ENCODE measurements at regions not wholly inside any gene's neighbourhood (a gene's known extent, or its start where the extent isn't known, plus 50 kb on each side); places are given as distances from the start of the nearest gene placed in this dataset.

- no peaks in the 10 kb centered on the region for H3K36me3 ChIP-seq (ENCODE audit: control insufficient read depth in 1 of 2, insufficient read depth in 2 of 2, low read length in 2 of 2)
- no peak overlapping the region for H3K9ac ChIP-seq (ENCODE audit: low read depth in 1 of 2, low read length in 2 of 2)
- H3K9me3 ChIP-seq (ENCODE audit: control insufficient read depth in 1 of 2, low read length in 2 of 2), result no peaks in the 10 kb centered on the region
- H3K4me3 ChIP-seq (ENCODE audit: low read depth in 1 of 2, low read length in 2 of 2), result no peak overlapping the region
- H3K4me1 ChIP-seq (ENCODE audit: control insufficient read depth in 1 of 2, insufficient read depth in 2 of 2, low read length in 2 of 2), result no peaks in the 10 kb centered on the region
- H3K27me3 ChIP-seq (ENCODE audit: control insufficient read depth in 1 of 2, insufficient read depth in 2 of 2, low read length in 2 of 2), result no peaks in the 10 kb centered on the region
- H3K27ac ChIP-seq (ENCODE audit: low read depth, low read length), result no peak overlapping the region
Observed at GRCh38 chr7:13336227-13336626, 648.8 kb downstream of the ARL4A start.

- Histone ChIP-seq H3K4me3 (ENCODE audit: low read depth in 1 of 2, low read length in 2 of 2) (no peak overlapping the region), H3K9ac (ENCODE audit: low read depth in 1 of 2, low read length in 2 of 2) (no peak overlapping the region), H3K4me1 (ENCODE audit: control insufficient read depth in 1 of 2, insufficient read depth in 2 of 2, low read length in 2 of 2) (no peaks in the 10 kb centered on the region), H3K9me3 (ENCODE audit: control insufficient read depth in 1 of 2, low read length in 2 of 2) (no peaks in the 10 kb centered on the region), H3K27me3 (ENCODE audit: control insufficient read depth in 1 of 2, insufficient read depth in 2 of 2, low read length in 2 of 2) (no peaks in the 10 kb centered on the region), H3K27ac (ENCODE audit: low read depth, low read length) (no peak overlapping the region), H3K36me3 (ENCODE audit: control insufficient read depth in 1 of 2, insufficient read depth in 2 of 2, low read length in 2 of 2) (no peaks in the 10 kb centered on the region)
Observed at GRCh38 chr7:13352677-13353076, 636.8 kb downstream of the ETV1 start.

GRCh38 chr7:13359656-13360055, 629.8 kb downstream of the ETV1 start:
- no peaks in the 10 kb centered on the region for H3K36me3 ChIP-seq (ENCODE audit: control insufficient read depth in 1 of 2, insufficient read depth in 2 of 2, low read length in 2 of 2)
- H3K9ac ChIP-seq (ENCODE audit: low read depth in 1 of 2, low read length in 2 of 2), result no peak overlapping the region
- no peak overlapping the region for H3K4me3 ChIP-seq (ENCODE audit: low read depth in 1 of 2, low read length in 2 of 2)
- no peaks in the 10 kb centered on the region for H3K9me3 ChIP-seq (ENCODE audit: control insufficient read depth in 1 of 2, low read length in 2 of 2)
- H3K27ac ChIP-seq (ENCODE audit: low read depth, low read length), result no peak overlapping the region
- no peaks in the 10 kb centered on the region for H3K4me1 ChIP-seq (ENCODE audit: control insufficient read depth in 1 of 2, insufficient read depth in 2 of 2, low read length in 2 of 2)
- H3K27me3 ChIP-seq (ENCODE audit: control insufficient read depth in 1 of 2, insufficient read depth in 2 of 2, low read length in 2 of 2), result no peaks in the 10 kb centered on the region

GRCh38 chr7:13386741-13387140, 602.7 kb downstream of the ETV1 start:
- Histone ChIP-seq H3K9ac (ENCODE audit: low read depth in 1 of 2, low read length in 2 of 2) (no peak overlapping the region), H3K4me3 (ENCODE audit: low read depth in 1 of 2, low read length in 2 of 2) (no peak overlapping the region), H3K27ac (ENCODE audit: low read depth, low read length) (no peak overlapping the region), H3K27me3 (ENCODE audit: control insufficient read depth in 1 of 2, insufficient read depth in 2 of 2, low read length in 2 of 2) (no peaks in the 10 kb centered on the region), H3K9me3 (ENCODE audit: control insufficient read depth in 1 of 2, low read length in 2 of 2) (no peaks in the 10 kb centered on the region), H3K36me3 (ENCODE audit: control insufficient read depth in 1 of 2, insufficient read depth in 2 of 2, low read length in 2 of 2) (no peaks in the 10 kb centered on the region), H3K4me1 (ENCODE audit: control insufficient read depth in 1 of 2, insufficient read depth in 2 of 2, low read length in 2 of 2) (no peaks in the 10 kb centered on the region)

- no peaks in the 10 kb centered on the region for H3K9me3 ChIP-seq (ENCODE audit: control insufficient read depth in 1 of 2, low read length in 2 of 2)
- no peaks in the 10 kb centered on the region for H3K36me3 ChIP-seq (ENCODE audit: control insufficient read depth in 1 of 2, insufficient read depth in 2 of 2, low read length in 2 of 2)
- H3K4me3 ChIP-seq (ENCODE audit: low read depth in 1 of 2, low read length in 2 of 2), result no peak overlapping the region
- H3K4me1 ChIP-seq (ENCODE audit: control insufficient read depth in 1 of 2, insufficient read depth in 2 of 2, low read length in 2 of 2), result no peaks in the 10 kb centered on the region
- no peak overlapping the region for H3K27ac ChIP-seq (ENCODE audit: low read depth, low read length)
- H3K9ac ChIP-seq (ENCODE audit: low read depth in 1 of 2, low read length in 2 of 2), result no peak overlapping the region
- H3K27me3 ChIP-seq (ENCODE audit: control insufficient read depth in 1 of 2, insufficient read depth in 2 of 2, low read length in 2 of 2), result no peaks in the 10 kb centered on the region
Observed at GRCh38 chr7:13407911-13408310, 581.6 kb downstream of the ETV1 start.

GRCh38 chr7:13411151-13411550, 578.3 kb downstream of the ETV1 start:
- Histone ChIP-seq H3K27me3 (ENCODE audit: control insufficient read depth in 1 of 2, insufficient read depth in 2 of 2, low read length in 2 of 2) (no peaks in the 10 kb centered on the region), H3K4me1 (ENCODE audit: control insufficient read depth in 1 of 2, insufficient read depth in 2 of 2, low read length in 2 of 2) (no peaks in the 10 kb centered on the region), H3K9me3 (ENCODE audit: control insufficient read depth in 1 of 2, low read length in 2 of 2) (no peaks in the 10 kb centered on the region), H3K27ac (ENCODE audit: low read depth, low read length) (no peak overlapping the region), H3K36me3 (ENCODE audit: control insufficient read depth in 1 of 2, insufficient read depth in 2 of 2, low read length in 2 of 2) (no peaks in the 10 kb centered on the region), H3K4me3 (ENCODE audit: low read depth in 1 of 2, low read length in 2 of 2) (no peak overlapping the region), H3K9ac (ENCODE audit: low read depth in 1 of 2, low read length in 2 of 2) (no peak overlapping the region)

GRCh38 chr7:13411636-13412035, 577.8 kb downstream of the ETV1 start:
- Histone ChIP-seq H3K4me1 (ENCODE audit: control insufficient read depth in 1 of 2, insufficient read depth in 2 of 2, low read length in 2 of 2) (no peaks in the 10 kb centered on the region), H3K36me3 (ENCODE audit: control insufficient read depth in 1 of 2, insufficient read depth in 2 of 2, low read length in 2 of 2) (no peaks in the 10 kb centered on the region), H3K27ac (ENCODE audit: low read depth, low read length) (no peak overlapping the region), H3K27me3 (ENCODE audit: control insufficient read depth in 1 of 2, insufficient read depth in 2 of 2, low read length in 2 of 2) (no peaks in the 10 kb centered on the region), H3K4me3 (ENCODE audit: low read depth in 1 of 2, low read length in 2 of 2) (no peak overlapping the region), H3K9me3 (ENCODE audit: control insufficient read depth in 1 of 2, low read length in 2 of 2) (no peaks in the 10 kb centered on the region), H3K9ac (ENCODE audit: low read depth in 1 of 2, low read length in 2 of 2) (no peak overlapping the region)

GRCh38 chr7:13414181-13414580, 575.3 kb downstream of the ETV1 start:
- Histone ChIP-seq H3K27me3 (ENCODE audit: control insufficient read depth in 1 of 2, insufficient read depth in 2 of 2, low read length in 2 of 2) (no peaks in the 10 kb centered on the region), H3K36me3 (ENCODE audit: control insufficient read depth in 1 of 2, insufficient read depth in 2 of 2, low read length in 2 of 2) (no peaks in the 10 kb centered on the region), H3K9ac (ENCODE audit: low read depth in 1 of 2, low read length in 2 of 2) (no peak overlapping the region), H3K4me1 (ENCODE audit: control insufficient read depth in 1 of 2, insufficient read depth in 2 of 2, low read length in 2 of 2) (no peaks in the 10 kb centered on the region), H3K9me3 (ENCODE audit: control insufficient read depth in 1 of 2, low read length in 2 of 2) (no peaks in the 10 kb centered on the region), H3K4me3 (ENCODE audit: low read depth in 1 of 2, low read length in 2 of 2) (no peak overlapping the region), H3K27ac (ENCODE audit: low read depth, low read length) (no peak overlapping the region)

- Histone ChIP-seq H3K27ac (ENCODE audit: low read depth, low read length) (no peak overlapping the region), H3K36me3 (ENCODE audit: control insufficient read depth in 1 of 2, insufficient read depth in 2 of 2, low read length in 2 of 2) (no peaks in the 10 kb centered on the region), H3K9ac (ENCODE audit: low read depth in 1 of 2, low read length in 2 of 2) (no peak overlapping the region), H3K4me1 (ENCODE audit: control insufficient read depth in 1 of 2, insufficient read depth in 2 of 2, low read length in 2 of 2) (no peaks in the 10 kb centered on the region), H3K27me3 (ENCODE audit: control insufficient read depth in 1 of 2, insufficient read depth in 2 of 2, low read length in 2 of 2) (no peaks in the 10 kb centered on the region), H3K4me3 (ENCODE audit: low read depth in 1 of 2, low read length in 2 of 2) (no peak overlapping the region), H3K9me3 (ENCODE audit: control insufficient read depth in 1 of 2, low read length in 2 of 2) (no peaks in the 10 kb centered on the region)
Observed at GRCh38 chr7:13414661-13415107, 574.8 kb downstream of the ETV1 start.

- Histone ChIP-seq H3K36me3 (ENCODE audit: control insufficient read depth in 1 of 2, insufficient read depth in 2 of 2, low read length in 2 of 2) (no peaks in the 10 kb centered on the region), H3K9me3 (ENCODE audit: control insufficient read depth in 1 of 2, low read length in 2 of 2) (peaks cover 0 to 5% of the 10 kb centered on the region in 2 donors), H3K9ac (ENCODE audit: low read depth in 1 of 2, low read length in 2 of 2) (no peak overlapping the region), H3K27me3 (ENCODE audit: control insufficient read depth in 1 of 2, insufficient read depth in 2 of 2, low read length in 2 of 2) (no peaks in the 10 kb centered on the region), H3K4me1 (ENCODE audit: control insufficient read depth in 1 of 2, insufficient read depth in 2 of 2, low read length in 2 of 2) (no peaks in the 10 kb centered on the region), H3K4me3 (ENCODE audit: low read depth in 1 of 2, low read length in 2 of 2) (no peak overlapping the region), H3K27ac (ENCODE audit: low read depth, low read length) (no peak overlapping the region)
Observed at GRCh38 chr7:13416071-13416470, 573.4 kb downstream of the ETV1 start.

- Histone ChIP-seq H3K36me3 (ENCODE audit: control insufficient read depth in 1 of 2, insufficient read depth in 2 of 2, low read length in 2 of 2) (no peaks in the 10 kb centered on the region), H3K9me3 (ENCODE audit: control insufficient read depth in 1 of 2, low read length in 2 of 2) (peaks cover 0 to 7% of the 10 kb centered on the region in 2 donors), H3K4me1 (ENCODE audit: control insufficient read depth in 1 of 2, insufficient read depth in 2 of 2, low read length in 2 of 2) (no peaks in the 10 kb centered on the region), H3K27ac (ENCODE audit: low read depth, low read length) (no peak overlapping the region), H3K4me3 (ENCODE audit: low read depth in 1 of 2, low read length in 2 of 2) (no peak overlapping the region), H3K9ac (ENCODE audit: low read depth in 1 of 2, low read length in 2 of 2) (no peak overlapping the region), H3K27me3 (ENCODE audit: control insufficient read depth in 1 of 2, insufficient read depth in 2 of 2, low read length in 2 of 2) (no peaks in the 10 kb centered on the region)
Observed at GRCh38 chr7:13416544-13416943, 572.9 kb downstream of the ETV1 start.

All from duodenal mucosa (tissue), 2 donors.